ENCODE measurements at regions not wholly inside any gene's neighbourhood (a gene's known extent, or its start where the extent isn't known, plus 50 kb on each side); places are given as distances from the start of the nearest gene placed in this dataset.

- WGBS, 2 donors: 80 to 98% methylated on average over 5 to 6 of the region's 10 CpGs
- Histone ChIP-seq H3K4me3 (no peak overlapping the region), H3K4me1 (no peaks in the 10 kb centered on the region), H3K27ac (no peak overlapping the region), H3K9me3 (no peaks in the 10 kb centered on the region), H3K27me3 (peaks cover 0 to 17% (median 0%) of the 10 kb centered on the region in 4 donors), H3K36me3 (no peaks in the 10 kb centered on the region)
- intact Hi-C loops (cut with DNase I): loop anchor here (10.0 kb wide), 2 partner anchors 115 to 685 kb away; no protein-coding TSS in a partner anchor
- DNase-seq: no peak
- TF ChIP-seq POLR2A (IDR thresholded peaks at IDR 0.05): no peak
- TF ChIP-seq, protein P1, sequence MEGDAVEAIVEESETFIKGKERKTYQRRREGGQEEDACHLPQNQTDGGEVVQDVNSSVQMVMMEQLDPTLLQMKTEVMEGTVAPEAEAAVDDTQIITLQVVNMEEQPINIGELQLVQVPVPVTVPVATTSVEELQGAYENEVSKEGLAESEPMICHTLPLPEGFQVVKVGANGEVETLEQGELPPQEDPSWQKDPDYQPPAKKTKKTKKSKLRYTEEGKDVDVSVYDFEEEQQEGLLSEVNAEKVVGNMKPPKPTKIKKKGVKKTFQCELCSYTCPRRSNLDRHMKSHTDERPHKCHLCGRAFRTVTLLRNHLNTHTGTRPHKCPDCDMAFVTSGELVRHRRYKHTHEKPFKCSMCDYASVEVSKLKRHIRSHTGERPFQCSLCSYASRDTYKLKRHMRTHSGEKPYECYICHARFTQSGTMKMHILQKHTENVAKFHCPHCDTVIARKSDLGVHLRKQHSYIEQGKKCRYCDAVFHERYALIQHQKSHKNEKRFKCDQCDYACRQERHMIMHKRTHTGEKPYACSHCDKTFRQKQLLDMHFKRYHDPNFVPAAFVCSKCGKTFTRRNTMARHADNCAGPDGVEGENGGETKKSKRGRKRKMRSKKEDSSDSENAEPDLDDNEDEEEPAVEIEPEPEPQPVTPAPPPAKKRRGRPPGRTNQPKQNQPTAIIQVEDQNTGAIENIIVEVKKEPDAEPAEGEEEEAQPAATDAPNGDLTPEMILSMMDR (IDR thresholded peaks at IDR 0.05): no peak
These were observed 88.1 kb downstream of the ERMARD start for GRCh38 chr6:169839493-169839892.

DNA sequence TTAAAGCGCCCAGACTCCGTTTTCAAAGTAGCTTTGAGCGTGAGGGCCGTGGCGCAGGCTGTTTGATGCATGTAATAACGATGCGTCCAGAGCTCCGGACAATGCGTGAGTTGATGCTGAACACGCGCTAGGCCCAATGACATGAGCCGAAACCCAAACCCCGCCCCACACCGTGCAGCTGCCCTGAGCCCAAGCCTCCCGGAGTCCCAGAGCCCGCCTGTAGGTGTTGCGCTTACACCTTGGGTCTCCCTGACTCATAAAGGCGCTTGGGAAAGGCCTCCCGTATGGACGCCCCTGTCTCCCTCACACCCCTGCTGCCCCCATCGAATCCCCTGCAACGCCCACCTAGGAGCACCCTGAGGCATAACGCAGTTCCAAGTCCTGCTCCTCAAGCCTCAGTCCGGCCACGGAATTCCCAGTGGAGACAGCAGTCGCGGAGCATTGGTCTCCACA, 87.6 kb downstream of the ERMARD start:
- no peak for DNase-seq
- no peaks in the 10 kb centered on the region for H3K36me3 ChIP-seq
- H3K27me3 ChIP-seq: peaks cover 0 to 17% (median 0%) of the 10 kb centered on the region in 4 donors
- TF ChIP-seq, protein P1 (IDR thresholded peaks at IDR 0.05): no peak
- no peak for TF ChIP-seq POLR2A (IDR thresholded peaks at IDR 0.05)
- no peak overlapping the region for H3K4me3 ChIP-seq
- no peaks in the 10 kb centered on the region for H3K9me3 ChIP-seq
- no peak overlapping the region for H3K27ac ChIP-seq
- intact Hi-C loops (cut with DNase I): loop anchor here (10.0 kb wide), 2 partner anchors 116 to 686 kb away; no protein-coding TSS in a partner anchor
- no peaks in the 10 kb centered on the region for H3K4me1 ChIP-seq
- WGBS, 2 donors: 87 to 96% methylated on average over 20 to 21 of the region's 27 CpGs

DNA sequence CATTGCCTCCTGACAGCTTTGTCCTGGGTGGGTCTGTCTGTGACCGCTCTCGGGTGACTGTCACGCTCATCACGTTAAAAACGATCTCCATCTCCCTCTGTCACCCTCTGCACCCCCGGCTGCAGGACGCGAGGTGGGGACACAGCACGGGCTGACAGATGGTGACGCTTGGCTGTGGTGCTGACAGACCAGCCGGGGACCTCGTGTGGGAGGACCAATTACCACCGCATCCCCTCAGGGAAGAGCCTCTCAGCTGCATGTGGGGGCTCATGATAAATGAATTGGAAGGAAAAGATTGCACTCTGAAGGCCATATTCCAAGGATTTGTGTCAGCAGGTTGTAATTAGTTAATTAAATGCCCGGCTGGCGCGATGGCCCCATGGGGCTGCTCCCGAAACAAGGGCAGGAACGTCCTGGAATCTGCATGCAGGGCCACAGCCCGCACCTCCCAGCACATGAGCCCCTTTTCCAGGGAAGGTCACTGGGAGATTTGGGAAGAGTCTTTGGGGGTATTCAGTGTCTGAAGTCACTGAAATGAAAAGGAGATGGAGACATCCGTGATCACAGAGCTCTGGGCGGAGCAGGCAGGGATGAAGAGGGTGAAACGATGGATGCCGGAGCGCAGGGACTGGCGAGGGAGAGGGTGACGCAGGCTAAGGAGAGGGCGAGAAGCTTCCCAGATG, 87.1 kb downstream of the ERMARD start:
- H3K27me3 ChIP-seq: peaks cover 0 to 17% (median 0%) of the 10 kb centered on the region in 4 donors
- no peaks in the 10 kb centered on the region for H3K9me3 ChIP-seq
- H3K27ac ChIP-seq: no peak overlapping the region
- no peak for DNase-seq
- intact Hi-C loops (cut with DNase I): loop anchor here (10.0 kb wide), 2 partner anchors 116 to 686 kb away; no protein-coding TSS in a partner anchor
- no peaks in the 10 kb centered on the region for H3K4me1 ChIP-seq
- 89 to 96% methylated on average over 16 to 23 of the region's 27 CpGs for WGBS, 2 donors
- no peak for TF ChIP-seq POLR2A (IDR thresholded peaks at IDR 0.05)
- TF ChIP-seq, protein P1 (IDR thresholded peaks at IDR 0.05): no peak
- no peak overlapping the region for H3K4me3 ChIP-seq
- no peaks in the 10 kb centered on the region for H3K36me3 ChIP-seq

DNA sequence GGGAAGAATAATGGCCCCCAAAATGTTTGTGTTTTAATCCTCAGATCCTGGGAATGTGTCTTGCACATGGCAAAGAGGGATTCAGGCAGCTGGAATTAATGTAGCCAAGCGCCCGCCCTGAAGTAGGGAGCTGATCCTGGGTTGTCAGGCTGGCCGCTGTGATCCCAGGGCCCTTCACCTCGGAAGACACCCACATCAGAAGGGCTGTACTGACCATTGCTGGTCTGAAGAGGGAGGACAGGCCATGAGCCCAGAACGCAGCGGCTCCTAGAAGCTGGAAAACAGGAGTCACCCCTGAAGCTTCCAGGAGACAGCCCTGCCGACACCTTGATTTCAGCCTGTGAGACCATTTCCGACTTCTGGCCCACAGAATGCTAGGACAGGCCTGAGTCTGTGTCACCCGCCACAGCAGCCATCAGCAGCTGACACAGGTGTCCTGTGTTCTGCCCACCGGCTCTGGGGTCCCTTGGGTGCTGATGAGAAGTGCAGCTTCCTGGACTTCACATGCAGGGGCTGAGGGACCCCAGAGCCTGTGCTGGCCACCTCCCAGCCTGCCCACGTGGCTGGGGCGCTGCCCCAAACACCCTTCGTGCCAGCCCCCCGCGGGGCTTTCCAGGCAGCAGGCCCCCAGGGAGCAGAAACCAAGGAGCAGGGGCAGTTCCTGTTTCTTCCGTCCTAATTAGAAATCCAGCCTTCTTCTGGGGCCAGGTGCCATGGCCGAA, 86.3 kb downstream of the ERMARD start:
- peaks cover 0 to 2% (median 0%) of the 10 kb centered on the region in 3 donors for H3K4me1 ChIP-seq
- H3K36me3 ChIP-seq: no peaks in the 10 kb centered on the region
- H3K4me3 ChIP-seq: no peak overlapping the region
- no peaks in the 10 kb centered on the region for H3K9me3 ChIP-seq
- no peak for DNase-seq
- 80 to 86% methylated on average over 3 to 8 of the region's 17 CpGs for WGBS, 2 donors
- intact Hi-C loops (cut with DNase I): loop anchor here (10.0 kb wide), 2 partner anchors 117 to 687 kb away; no protein-coding TSS in a partner anchor
- peaks cover 0 to 12% (median 0%) of the 10 kb centered on the region in 4 donors for H3K27me3 ChIP-seq
- H3K27ac ChIP-seq: no peak overlapping the region
- no peak for TF ChIP-seq POLR2A (IDR thresholded peaks at IDR 0.05)
- TF ChIP-seq, protein P1 (IDR thresholded peaks at IDR 0.05): no peak
